ENCODE measurements at regions not wholly inside any gene's neighbourhood (a gene's known extent, or its start where the extent isn't known, plus 50 kb on each side); places are given as distances from the start of the nearest gene placed in this dataset.

DNA sequence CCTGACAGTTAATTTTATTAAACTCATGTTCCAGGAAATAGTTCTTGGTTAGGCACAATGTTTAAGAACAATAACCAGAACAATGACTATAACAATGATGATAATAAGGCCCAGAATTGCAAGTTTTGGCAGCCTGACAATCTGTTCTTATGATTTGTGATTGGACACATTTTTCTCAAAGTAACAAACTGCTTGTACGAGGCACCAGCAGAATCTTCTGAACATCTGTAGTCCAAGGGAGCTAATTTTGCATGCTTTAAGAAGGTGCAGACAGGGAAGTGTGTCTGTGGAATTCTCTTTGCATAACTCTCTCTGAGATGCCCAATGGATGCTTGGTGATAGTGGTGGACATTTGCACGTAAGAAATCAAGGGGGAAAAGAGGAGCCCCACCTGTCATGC lies 709.3 kb downstream of the SLC4A3 start:
- TF ChIP-seq POLR2A (IDR thresholded peaks at IDR 0.05), result no peak
- TF ChIP-seq, protein P1, sequence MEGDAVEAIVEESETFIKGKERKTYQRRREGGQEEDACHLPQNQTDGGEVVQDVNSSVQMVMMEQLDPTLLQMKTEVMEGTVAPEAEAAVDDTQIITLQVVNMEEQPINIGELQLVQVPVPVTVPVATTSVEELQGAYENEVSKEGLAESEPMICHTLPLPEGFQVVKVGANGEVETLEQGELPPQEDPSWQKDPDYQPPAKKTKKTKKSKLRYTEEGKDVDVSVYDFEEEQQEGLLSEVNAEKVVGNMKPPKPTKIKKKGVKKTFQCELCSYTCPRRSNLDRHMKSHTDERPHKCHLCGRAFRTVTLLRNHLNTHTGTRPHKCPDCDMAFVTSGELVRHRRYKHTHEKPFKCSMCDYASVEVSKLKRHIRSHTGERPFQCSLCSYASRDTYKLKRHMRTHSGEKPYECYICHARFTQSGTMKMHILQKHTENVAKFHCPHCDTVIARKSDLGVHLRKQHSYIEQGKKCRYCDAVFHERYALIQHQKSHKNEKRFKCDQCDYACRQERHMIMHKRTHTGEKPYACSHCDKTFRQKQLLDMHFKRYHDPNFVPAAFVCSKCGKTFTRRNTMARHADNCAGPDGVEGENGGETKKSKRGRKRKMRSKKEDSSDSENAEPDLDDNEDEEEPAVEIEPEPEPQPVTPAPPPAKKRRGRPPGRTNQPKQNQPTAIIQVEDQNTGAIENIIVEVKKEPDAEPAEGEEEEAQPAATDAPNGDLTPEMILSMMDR (IDR thresholded peaks at IDR 0.05), result no peak
